ENCODE measurements at regions not wholly inside any gene's neighbourhood (a gene's known extent, or its start where the extent isn't known, plus 50 kb on each side); places are given as distances from the start of the nearest gene placed in this dataset.

- Histone ChIP-seq H3K9me3 (ENCODE audit: insufficient read depth, low read length, severe bottlenecking) (no peaks in the 10 kb centered on the region), H2AFZ (ENCODE audit: low read depth, low read length) (no peak overlapping the region), H3K79me2 (ENCODE audit: insufficient read depth, low read length) (no peaks in the 10 kb centered on the region), H3K27me3 (ENCODE audit: insufficient read depth, low read length, poor library complexity) (no peaks in the 10 kb centered on the region), H3K36me3 (ENCODE audit: insufficient read depth, low read length) (no peaks in the 10 kb centered on the region), H3K4me3 (ENCODE audit: low read depth in 1 of 2, low read length in 2 of 2) (no peak overlapping the region), H3K27ac (ENCODE audit: low read length) (no peak overlapping the region), H3K4me2 (ENCODE audit: insufficient read depth, low read length) (no peak overlapping the region), H3K4me1 (ENCODE audit: insufficient read depth, low read length) (no peaks in the 10 kb centered on the region), H3K9ac (ENCODE audit: low read depth, low read length) (no peak overlapping the region), H4K20me1 (ENCODE audit: insufficient read depth, low read length) (no peaks in the 10 kb centered on the region)
- TF ChIP-seq CTCF (IDR thresholded peaks at IDR 0.05; ENCODE audit: borderline replicate concordance, extremely low read depth, low read length, poor library complexity, severe bottlenecking) = no peak
- ATAC-seq (ENCODE audit: insufficient read depth, low read depth) = no peak
- DNase-seq = no peak
These were observed 127.4 kb downstream of the ARL4A start for GRCh38 chr7:12814828-12815227.

GRCh38 chr7:12815426-12815825, 128.0 kb downstream of the ARL4A start:
- DNase-seq (no peak), ATAC-seq (ENCODE audit: insufficient read depth, low read depth) (no peak)
- no peak overlapping the region for H3K9ac ChIP-seq (ENCODE audit: low read depth, low read length)
- H3K27ac ChIP-seq (ENCODE audit: low read length) = no peak overlapping the region
- H3K36me3 ChIP-seq (ENCODE audit: insufficient read depth, low read length) = no peaks in the 10 kb centered on the region
- no peaks in the 10 kb centered on the region for H3K79me2 ChIP-seq (ENCODE audit: insufficient read depth, low read length)
- no peaks in the 10 kb centered on the region for H4K20me1 ChIP-seq (ENCODE audit: insufficient read depth, low read length)
- no peak overlapping the region for H3K4me3 ChIP-seq (ENCODE audit: low read depth in 1 of 2, low read length in 2 of 2)
- H3K9me3 ChIP-seq (ENCODE audit: insufficient read depth, low read length, severe bottlenecking) = no peaks in the 10 kb centered on the region
- no peaks in the 10 kb centered on the region for H3K4me1 ChIP-seq (ENCODE audit: insufficient read depth, low read length)
- no peak overlapping the region for H3K4me2 ChIP-seq (ENCODE audit: insufficient read depth, low read length)
- no peaks in the 10 kb centered on the region for H3K27me3 ChIP-seq (ENCODE audit: insufficient read depth, low read length, poor library complexity)
- H2AFZ ChIP-seq (ENCODE audit: low read depth, low read length) = no peak overlapping the region
- TF ChIP-seq EZH2 (IDR thresholded peaks at IDR 0.05; ENCODE audit: borderline replicate concordance, low read depth, low read length, severe bottlenecking) (no peak), CTCF (IDR thresholded peaks at IDR 0.05; ENCODE audit: borderline replicate concordance, extremely low read depth, low read length, poor library complexity, severe bottlenecking) (no peak)

- H3K4me1 ChIP-seq (ENCODE audit: insufficient read depth, low read length) = no peaks in the 10 kb centered on the region
- no peak overlapping the region for H3K27ac ChIP-seq (ENCODE audit: low read length)
- no peaks in the 10 kb centered on the region for H3K36me3 ChIP-seq (ENCODE audit: insufficient read depth, low read length)
- no peak overlapping the region for H3K4me2 ChIP-seq (ENCODE audit: insufficient read depth, low read length)
- H3K9me3 ChIP-seq (ENCODE audit: insufficient read depth, low read length, severe bottlenecking) = no peaks in the 10 kb centered on the region
- no peak for ATAC-seq (ENCODE audit: insufficient read depth, low read depth)
- no peak for DNase-seq
- H3K79me2 ChIP-seq (ENCODE audit: insufficient read depth, low read length) = no peaks in the 10 kb centered on the region
- no peaks in the 10 kb centered on the region for H4K20me1 ChIP-seq (ENCODE audit: insufficient read depth, low read length)
- no peak overlapping the region for H3K4me3 ChIP-seq (ENCODE audit: low read depth in 1 of 2, low read length in 2 of 2)
- no peak overlapping the region for H3K9ac ChIP-seq (ENCODE audit: low read depth, low read length)
- H3K27me3 ChIP-seq (ENCODE audit: insufficient read depth, low read length, poor library complexity) = no peaks in the 10 kb centered on the region
- TF ChIP-seq EZH2 (IDR thresholded peaks at IDR 0.05; ENCODE audit: borderline replicate concordance, low read depth, low read length, severe bottlenecking) (no peak), CTCF (IDR thresholded peaks at IDR 0.05; ENCODE audit: borderline replicate concordance, extremely low read depth, low read length, poor library complexity, severe bottlenecking) (no peak)
- H2AFZ ChIP-seq (ENCODE audit: low read depth, low read length) = no peak overlapping the region
These were observed 128.4 kb downstream of the ARL4A start for GRCh38 chr7:12815871-12816270.

- Histone ChIP-seq H3K27ac (ENCODE audit: low read length) (no peak overlapping the region), H3K9me3 (ENCODE audit: insufficient read depth, low read length, severe bottlenecking) (no peaks in the 10 kb centered on the region), H2AFZ (ENCODE audit: low read depth, low read length) (no peak overlapping the region), H3K4me2 (ENCODE audit: insufficient read depth, low read length) (no peak overlapping the region), H3K27me3 (ENCODE audit: insufficient read depth, low read length, poor library complexity) (no peaks in the 10 kb centered on the region), H3K9ac (ENCODE audit: low read depth, low read length) (no peak overlapping the region), H4K20me1 (ENCODE audit: insufficient read depth, low read length) (no peaks in the 10 kb centered on the region), H3K36me3 (ENCODE audit: insufficient read depth, low read length) (no peaks in the 10 kb centered on the region), H3K4me1 (ENCODE audit: insufficient read depth, low read length) (no peaks in the 10 kb centered on the region), H3K79me2 (ENCODE audit: insufficient read depth, low read length) (no peaks in the 10 kb centered on the region), H3K4me3 (ENCODE audit: low read depth in 1 of 2, low read length in 2 of 2) (no peak overlapping the region)
- ATAC-seq (ENCODE audit: insufficient read depth, low read depth) (no peak), DNase-seq (no peak)
- no peak for TF ChIP-seq EZH2 (IDR thresholded peaks at IDR 0.05; ENCODE audit: borderline replicate concordance, low read depth, low read length, severe bottlenecking)
- no peak for TF ChIP-seq CTCF (IDR thresholded peaks at IDR 0.05; ENCODE audit: borderline replicate concordance, extremely low read depth, low read length, poor library complexity, severe bottlenecking)
These were observed 133.3 kb downstream of the ARL4A start for GRCh38 chr7:12820777-12821176.

Measured in DND-41 (cell line).